ENCODE measurements at regions not wholly inside any gene's neighbourhood (a gene's known extent, or its start where the extent isn't known, plus 50 kb on each side); places are given as distances from the start of the nearest gene placed in this dataset.

- TF ChIP-seq BHLHE40 (IDR thresholded peaks at IDR 0.05; ENCODE audit: borderline replicate concordance) (no peak), ELF4 (IDR thresholded peaks at IDR 0.05) (no peak), ARNT (IDR thresholded peaks at IDR 0.05) (no peak), SP1 (IDR thresholded peaks at IDR 0.05) (no peak), L3MBTL2 (conservative IDR thresholded peaks at IDR 0.05) (no peak), TARDBP (IDR thresholded peaks at IDR 0.05) (no peak), PKNOX1 (IDR thresholded peaks at IDR 0.05) (no peak)
Observed at GRCh38 chr4:28007693-28008092, 1147.1 kb downstream of the STIM2 start.

Measured in HEK293T (cell line).